ENCODE measurements at regions not wholly inside any gene's neighbourhood (a gene's known extent, or its start where the extent isn't known, plus 50 kb on each side); places are given as distances from the start of the nearest gene placed in this dataset.

DNA sequence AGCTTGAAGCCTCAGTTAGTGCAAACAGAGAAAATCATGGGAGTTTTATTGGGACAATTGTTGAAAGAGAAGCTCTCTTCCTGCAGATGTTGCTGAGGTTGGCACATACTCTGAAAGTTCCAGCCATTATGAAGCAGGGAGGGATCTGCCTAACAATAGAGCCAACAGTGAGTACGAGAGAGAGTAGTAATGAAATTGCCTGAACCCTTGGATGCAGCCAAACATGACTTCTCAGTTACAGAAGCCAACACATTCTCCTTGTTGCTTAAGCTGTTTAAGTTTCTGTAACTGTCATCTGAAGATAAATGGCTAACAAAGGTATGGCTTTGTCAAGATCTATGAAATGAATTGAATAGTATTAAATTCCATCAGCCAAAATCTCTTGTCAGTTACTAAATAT is 211.0 kb upstream of the TTC14 start:
- H3K4me3 ChIP-seq (ENCODE audit: low read depth, low read length) = no peak overlapping the region
- TF ChIP-seq, protein P1, sequence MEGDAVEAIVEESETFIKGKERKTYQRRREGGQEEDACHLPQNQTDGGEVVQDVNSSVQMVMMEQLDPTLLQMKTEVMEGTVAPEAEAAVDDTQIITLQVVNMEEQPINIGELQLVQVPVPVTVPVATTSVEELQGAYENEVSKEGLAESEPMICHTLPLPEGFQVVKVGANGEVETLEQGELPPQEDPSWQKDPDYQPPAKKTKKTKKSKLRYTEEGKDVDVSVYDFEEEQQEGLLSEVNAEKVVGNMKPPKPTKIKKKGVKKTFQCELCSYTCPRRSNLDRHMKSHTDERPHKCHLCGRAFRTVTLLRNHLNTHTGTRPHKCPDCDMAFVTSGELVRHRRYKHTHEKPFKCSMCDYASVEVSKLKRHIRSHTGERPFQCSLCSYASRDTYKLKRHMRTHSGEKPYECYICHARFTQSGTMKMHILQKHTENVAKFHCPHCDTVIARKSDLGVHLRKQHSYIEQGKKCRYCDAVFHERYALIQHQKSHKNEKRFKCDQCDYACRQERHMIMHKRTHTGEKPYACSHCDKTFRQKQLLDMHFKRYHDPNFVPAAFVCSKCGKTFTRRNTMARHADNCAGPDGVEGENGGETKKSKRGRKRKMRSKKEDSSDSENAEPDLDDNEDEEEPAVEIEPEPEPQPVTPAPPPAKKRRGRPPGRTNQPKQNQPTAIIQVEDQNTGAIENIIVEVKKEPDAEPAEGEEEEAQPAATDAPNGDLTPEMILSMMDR (IDR thresholded peaks at IDR 0.05; ENCODE audit: insufficient read depth, low read length, missing control alignments) = no peak
- CTCF ChIA-PET = no interaction called here
- DNase-seq (ENCODE audit: low read depth, low spot score) = no peak
- POLR2A ChIA-PET = no interaction called here

DNA sequence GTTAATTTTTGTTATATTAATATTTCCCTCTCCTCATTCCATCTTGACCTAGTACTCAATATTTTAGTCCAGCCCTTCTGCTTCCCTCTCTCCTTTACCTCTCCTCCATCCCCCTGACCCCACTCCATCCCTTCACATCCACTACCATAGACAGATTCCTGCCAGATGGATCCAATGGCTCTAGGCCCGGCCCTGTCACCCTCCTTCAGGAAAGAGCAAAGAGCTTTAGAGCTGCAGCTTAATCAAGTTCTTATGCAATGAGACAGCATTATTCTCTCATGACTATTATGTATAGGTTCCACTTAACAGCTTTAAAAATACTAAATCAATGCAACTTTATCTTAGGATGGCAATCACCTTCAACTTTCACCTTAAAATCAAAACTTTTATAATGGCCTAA is 200.7 kb upstream of the TTC14 start:
- DNase-seq (ENCODE audit: low read depth, low spot score) = no peak
- POLR2A ChIA-PET = no interaction called here
- CTCF ChIA-PET = no interaction called here
- H3K4me3 ChIP-seq (ENCODE audit: low read depth, low read length) = no peak overlapping the region
- TF ChIP-seq, protein P1 (IDR thresholded peaks at IDR 0.05; ENCODE audit: insufficient read depth, low read length, missing control alignments) = no peak

DNA sequence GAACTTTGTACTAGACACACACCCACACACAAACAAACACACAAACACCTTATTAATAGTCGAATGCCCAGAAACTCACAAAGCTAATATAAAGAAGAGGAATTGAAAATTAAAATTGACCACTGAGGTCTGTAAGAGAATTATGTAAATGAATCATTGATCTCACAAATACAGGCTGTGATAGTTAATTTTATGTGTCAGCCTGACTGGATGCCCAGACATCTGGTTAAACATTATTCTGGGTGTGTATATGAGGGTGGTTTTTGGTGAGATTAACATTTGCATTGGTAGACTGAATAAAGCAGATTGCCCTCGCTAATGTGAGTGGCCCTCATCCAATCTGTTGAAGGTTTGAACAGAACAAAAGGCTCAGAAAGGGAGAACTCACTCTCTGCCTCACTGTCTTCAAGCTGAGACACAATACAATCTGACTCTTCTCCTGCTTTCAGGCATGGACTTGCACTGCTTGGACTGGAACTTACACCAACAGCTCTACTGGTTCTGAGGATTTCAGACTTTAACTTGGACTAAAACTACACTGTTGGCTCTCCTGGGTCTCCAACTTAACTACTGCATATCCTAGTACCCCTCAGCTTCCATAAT is 199.4 kb upstream of the TTC14 start:
- ChIA-PET POLR2A (no interaction called here), CTCF (no interaction called here)
- H3K4me3 ChIP-seq (ENCODE audit: low read depth, low read length) = no peak overlapping the region
- TF ChIP-seq, protein P1 (IDR thresholded peaks at IDR 0.05; ENCODE audit: insufficient read depth, low read length, missing control alignments) = no peak
- DNase-seq (ENCODE audit: low read depth, low spot score) = no peak

DNA sequence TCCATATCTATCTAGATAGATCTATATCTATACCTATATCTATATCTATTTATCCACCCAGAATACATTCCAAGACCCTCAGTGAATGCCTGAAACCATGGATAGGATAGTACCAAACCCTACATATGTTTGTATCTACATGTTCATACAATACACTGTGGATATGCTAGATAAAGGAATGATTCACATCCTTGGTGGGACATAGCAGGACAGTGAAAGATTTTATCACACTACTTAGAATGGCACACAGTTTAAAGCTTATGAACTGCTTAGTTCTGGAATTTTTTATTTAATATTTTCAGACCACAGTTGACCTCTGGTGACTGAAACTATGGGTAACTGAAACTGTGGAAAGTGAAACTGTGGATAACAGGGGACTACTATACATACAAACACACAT is 198.8 kb upstream of the TTC14 start:
- TF ChIP-seq, protein P1 (IDR thresholded peaks at IDR 0.05; ENCODE audit: insufficient read depth, low read length, missing control alignments) = no peak
- ChIA-PET POLR2A (no interaction called here), CTCF (no interaction called here)
- no peak overlapping the region for H3K4me3 ChIP-seq (ENCODE audit: low read depth, low read length)
- DNase-seq (ENCODE audit: low read depth, low spot score) = no peak

DNA sequence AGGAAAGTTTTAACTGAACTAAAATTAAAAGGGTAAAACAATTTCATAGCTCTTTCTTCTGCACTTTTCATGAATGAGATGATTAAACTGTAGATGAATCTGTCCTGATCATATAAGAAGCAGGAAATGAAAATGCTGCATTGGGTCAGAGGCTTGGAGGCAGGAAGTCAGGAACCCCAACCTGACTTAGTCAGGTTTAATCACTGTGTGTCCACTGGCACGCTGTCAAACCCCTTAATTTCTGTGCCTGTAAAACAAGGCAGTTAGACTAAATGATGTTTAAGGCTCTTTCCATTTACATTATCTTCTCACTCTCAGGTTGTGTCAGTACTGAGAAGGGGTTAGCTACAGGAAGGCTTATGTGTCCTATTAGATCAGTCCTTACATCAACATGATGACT is 193.3 kb upstream of the TTC14 start:
- ChIA-PET POLR2A (no interaction called here), CTCF (no interaction called here)
- DNase-seq (ENCODE audit: low read depth, low spot score) = no peak
- TF ChIP-seq, protein P1 (IDR thresholded peaks at IDR 0.05; ENCODE audit: insufficient read depth, low read length, missing control alignments) = no peak
- no peak overlapping the region for H3K4me3 ChIP-seq (ENCODE audit: low read depth, low read length)

DNA sequence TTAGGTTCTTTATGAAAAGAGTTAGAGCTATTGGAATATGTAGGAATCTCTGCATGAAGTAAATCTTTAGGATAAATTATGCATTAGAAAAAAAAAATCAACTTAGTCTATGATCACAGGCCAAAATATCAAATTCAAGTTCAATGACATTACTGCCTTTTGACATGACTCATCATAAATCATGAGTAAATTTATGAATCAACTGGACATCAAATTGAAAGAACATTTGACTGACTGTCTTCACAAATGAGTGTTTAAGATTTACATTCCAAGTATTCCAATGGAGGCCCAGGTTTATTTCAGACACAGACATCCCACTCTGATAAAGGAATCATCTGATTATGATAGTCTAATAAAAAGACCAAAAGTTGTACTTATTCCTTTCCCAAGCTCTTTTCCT is 192.8 kb upstream of the TTC14 start:
- H3K4me3 ChIP-seq (ENCODE audit: low read depth, low read length) = no peak overlapping the region
- no peak for DNase-seq (ENCODE audit: low read depth, low spot score)
- POLR2A ChIA-PET = no interaction called here
- CTCF ChIA-PET = no interaction called here
- TF ChIP-seq, protein P1 (IDR thresholded peaks at IDR 0.05; ENCODE audit: insufficient read depth, low read length, missing control alignments) = no peak

Data from AG04449 (cell line).